CD4-positive, alpha-beta T cell (primary cell): ENCODE measurements at regions not wholly inside any gene's neighbourhood (a gene's known extent, or its start where the extent isn't known, plus 50 kb on each side); places are given as distances from the start of the nearest gene placed in this dataset.

Experiments
- ATAC-seq: fragments of 200-7000 bp; cut with Tn5 transposase; one replicate; pipeline ENCODE4 v1.10.0; 2022; ENCODE audit warnings: mild to moderate bottlenecking; ENCODE audit not compliant: poor library complexity
- CTCF ChIA-PET: fragments of 350-600 bp; sonication (Branson Sonifier 250); formaldehyde crosslinking; loops from one replicate; lab custom pipeline; 2021; ENCODE audit warnings: antibody characterized with exemption, inconsistent platforms; lab: Charles Lee
- POLR2A ChIA-PET: fragments of 350-600 bp; sonication (Branson Sonifier 250); formaldehyde crosslinking; loops from one replicate; lab custom pipeline; 2021; ENCODE audit warnings: antibody characterized with exemption, inconsistent platforms; lab: Charles Lee
- DNase-seq, 14 experiments: peaks; one replicate each; pipeline ENCODE4 v3.0.0-alpha.2; 2013 to 2020; ENCODE audit warnings: mixed read lengths in 2 of 14
- H3K27ac ChIP-seq, 2 donors: one replicate each; pipeline versions ENCODE4 v1.5.1 to v1.7.0; 2013; ENCODE audit warnings: low read length in 2 of 2, low read depth in 1 of 2, mild to moderate bottlenecking in 1 of 2
- H3K27me3 ChIP-seq, 2 experiments: 1 replicate in 1 of 2; 2 replicates in 1 of 2; pipeline versions ENCODE4 v1.6.1 to v1.7.0; 2013; ENCODE audit warnings: low read length in 2 of 2, control low read depth in 1 of 2, mild to moderate bottlenecking in 1 of 2, moderate library complexity in 1 of 2; ENCODE audit not compliant: insufficient read depth in 2 of 2, control insufficient read depth in 1 of 2
- H3K36me3 ChIP-seq: one replicate; pipeline ENCODE4 v1.6.1; 2013; ENCODE audit warnings: low read length, control low read depth; ENCODE audit not compliant: insufficient read depth
- H3K4me1 ChIP-seq: one replicate; pipeline ENCODE4 v1.6.1; 2013; ENCODE audit warnings: low read length, control low read depth; ENCODE audit not compliant: insufficient read depth
- H3K4me3 ChIP-seq: one replicate; pipeline ENCODE4 v1.5.1; 2013; ENCODE audit warnings: mild to moderate bottlenecking, low read length, moderate library complexity
- H3K9me3 ChIP-seq, 2 experiments: 1 replicate in 1 of 2; 2 replicates in 1 of 2; pipeline versions ENCODE4 v1.6.1 to v1.7.0; 2013; ENCODE audit warnings: low read length in 2 of 2, mild to moderate bottlenecking in 2 of 2, control low read depth in 1 of 2, moderate library complexity in 1 of 2; ENCODE audit not compliant: control insufficient read depth in 1 of 2, insufficient read depth in 1 of 2
- H3K27ac Mint-ChIP-seq: one replicate; pipeline ENCODE4 v1.8.0; 2020; ENCODE audit warnings: mixed read lengths
- H3K27me3 Mint-ChIP-seq: one replicate; pipeline ENCODE4 v1.8.0; 2021; ENCODE audit warnings: mixed read lengths
- H3K36me3 Mint-ChIP-seq: one replicate; pipeline ENCODE4 v1.8.0; 2021; ENCODE audit warnings: low read depth, mixed read lengths
- H3K4me1 Mint-ChIP-seq: one replicate; pipeline ENCODE4 v1.8.0; 2021; ENCODE audit warnings: low read depth, mixed read lengths
- H3K4me3 Mint-ChIP-seq: one replicate; pipeline ENCODE4 v1.8.0; 2020; ENCODE audit warnings: mild to moderate bottlenecking, mixed read lengths
- H3K9me3 Mint-ChIP-seq: one replicate; pipeline ENCODE4 v1.8.0; 2020; ENCODE audit warnings: mixed read lengths
- CTCF ChIP-seq: fragments of 200-600 bp; IDR thresholded peaks from one replicate; pipeline ENCODE4 v1.8.0; 2022; ENCODE audit warnings: antibody characterized with exemption, mild to moderate bottlenecking
- intact Hi-C, 2 experiments: fragments of 100-400 bp; cut with DNase I in 1 of 2; cut with micrococcal nuclease in 1 of 2; formaldehyde crosslinking; loops; one replicate each; pipeline versions ENCODE4 v1.15.1 to v1.9.0; 2023 to 2025; cut with DNase I, micrococcal nuclease

GRCh38 chr22:48478529-48479265, 1349.0 kb downstream of the BRD1 start:
- intact Hi-C loops: no loop called here
- no peak for DNase-seq
- ATAC-seq: no peak
- TF ChIP-seq CTCF: no peak
- Mint-ChIP-seq H3K4me3 (no peak overlapping the region), H3K9me3 (no peaks in the 10 kb centered on the region), H3K27ac (no peak overlapping the region), H3K36me3 (no peaks in the 10 kb centered on the region), H3K4me1 (no peaks in the 10 kb centered on the region), H3K27me3 (peaks cover 16% of the 10 kb centered on the region)
- Histone ChIP-seq H3K4me3 (no peak overlapping the region), H3K27ac (no peak overlapping the region), H3K36me3 (no peaks in the 10 kb centered on the region), H3K9me3 (peaks cover 0 to 4% of the 10 kb centered on the region in 2 experiments), H3K27me3 (peaks cover 0 to 4% of the 10 kb centered on the region in 2 experiments), H3K4me1 (no peaks in the 10 kb centered on the region)
- POLR2A ChIA-PET: no interaction called here
- CTCF ChIA-PET: no interaction called here

- Histone ChIP-seq H3K36me3 (no peaks in the 10 kb centered on the region), H3K27me3 (peaks cover 0 to 5% of the 10 kb centered on the region in 2 experiments), H3K9me3 (peaks cover 0 to 4% of the 10 kb centered on the region in 2 experiments), H3K27ac (no peak overlapping the region), H3K4me1 (no peaks in the 10 kb centered on the region), H3K4me3 (no peak overlapping the region)
- no peak for TF ChIP-seq CTCF
- Mint-ChIP-seq H3K9me3 (no peaks in the 10 kb centered on the region), H3K4me1 (no peaks in the 10 kb centered on the region), H3K27me3 (peaks cover 18% of the 10 kb centered on the region), H3K4me3 (no peak overlapping the region), H3K27ac (no peak overlapping the region), H3K36me3 (no peaks in the 10 kb centered on the region)
- ChIA-PET CTCF (no interaction called here), POLR2A (no interaction called here)
- intact Hi-C loops: no loop called here
- DNase-seq (no peak), ATAC-seq (no peak)
Observed at GRCh38 chr22:48478124-48478523, 1349.5 kb downstream of the BRD1 start.

- Mint-ChIP-seq H3K27me3 (peaks cover 21% of the 10 kb centered on the region), H3K36me3 (no peaks in the 10 kb centered on the region), H3K4me1 (no peaks in the 10 kb centered on the region), H3K4me3 (no peak overlapping the region), H3K27ac (no peak overlapping the region), H3K9me3 (no peaks in the 10 kb centered on the region)
- POLR2A ChIA-PET: no interaction called here
- intact Hi-C loops: no loop called here
- DNase-seq (no peak), ATAC-seq (no peak)
- no peak for TF ChIP-seq CTCF
- peaks cover 0 to 4% of the 10 kb centered on the region in 2 experiments for H3K9me3 ChIP-seq
- H3K27me3 ChIP-seq: peaks cover 0 to 6% of the 10 kb centered on the region in 2 experiments
- no peak overlapping the region for H3K27ac ChIP-seq
- no peaks in the 10 kb centered on the region for H3K36me3 ChIP-seq
- no peak overlapping the region for H3K4me3 ChIP-seq
- CTCF ChIA-PET: no interaction called here
- H3K4me1 ChIP-seq: no peaks in the 10 kb centered on the region
Observed at GRCh38 chr22:48477031-48477721, 1350.5 kb downstream of the BRD1 start.
